Pancreas (tissue), 10 donors: ENCODE measurements at regions not wholly inside any gene's neighbourhood (a gene's known extent, or its start where the extent isn't known, plus 50 kb on each side); places are given as distances from the start of the nearest gene placed in this dataset.
"Not testable (repeated sequence)": the region's sequence is repeated elsewhere in the genome, so short reads cannot be mapped to it uniquely, and the experiment has no call there.

Experiments
- ATAC-seq, 4 donors: fragments of 200-7000 bp; cut with Tn5 transposase; one replicate each; pipeline versions ENCODE4 v1.8.0 to v1.9.1; 2020; ENCODE audit warnings: mild to moderate bottlenecking in 4 of 4, moderate library complexity in 4 of 4
- DNase-seq, 6 donors: peaks; one replicate each; pipeline ENCODE4 v3.0.0-alpha.2; 2020
- FAIRE-seq: peaks from 2 replicates; lab custom pipeline; 2012; peaks lifted over from hg19 to GRCh38; lab: Jason Lieb, UNC
- H3K27ac ChIP-seq, 4 donors: fragments of 200-600 bp; sonication (generic); 1 replicate in 3 of 4; 2 replicates in 1 of 4; pipeline versions ENCODE4 v1.5.0 to v1.8.0; 2020
- H3K27me3 ChIP-seq, 4 donors: fragments of 200-600 bp; one replicate each; pipeline ENCODE4 v1.8.0; 2021
- H3K36me3 ChIP-seq, 3 donors: fragments of 200-600 bp; sonication (generic) in 1 of 3; one replicate each; pipeline versions ENCODE4 v1.5.0 to v1.8.0; 2020 to 2021
- H3K4me1 ChIP-seq, 3 donors: fragments of 200-600 bp; one replicate each; pipeline ENCODE4 v1.8.0; 2021
- H3K4me3 ChIP-seq, 4 donors: fragments of 200-600 bp; sonication (generic) in 2 of 4; one replicate each; pipeline versions ENCODE4 v1.5.0 to v1.8.0; 2020 to 2021
- H3K9me3 ChIP-seq, 4 donors: fragments of 200-600 bp; one replicate each; pipeline ENCODE4 v1.8.0; 2021
- WGBS, 2 donors: extraction: QIAGEN DNeasy Blood & Tissue Kit; methylation state at CpG; one replicate each; pipeline ENCODE4 v1.1.7; 2013; 5-methylcytosine and 5-hydroxymethylcytosine counted together
- intact Hi-C, 3 donors: fragments of 100-400 bp; cut with DNase I; formaldehyde crosslinking; loops; one replicate each; pipeline versions ENCODE4 v1.11.1 to v1.14.2; 2022
- TF ChIP-seq, protein P1 (sequence below), 4 donors: fragments of 200-600 bp; sonication (generic) in 3 of 4; IDR thresholded peaks; one replicate each; pipeline versions ENCODE4 v1.5.0 to v1.8.0; 2021; ENCODE audit warnings: antibody characterized with exemption in 4 of 4
- donor health status: healthy with polysubstance abuse.
- donor health status: DM: no; HTN: no; CAD: no; lungs with moderate emphysema.
- donor health status: DM: no; HTN: no; CAD: no.
- donor health status: control.
- donor health status: control.
- donor health status: Bipolar disorder and iron deficiency.
- donor health status: DM: yes; HTN: yes; CAD: no.
- donor health status: DM: no; HTN: no; CAD: no.
- donor health status: DM: no; HTN: no; CAD: no.
- donor health status: DM: yes; HTN: yes; CAD: no.

DNA sequence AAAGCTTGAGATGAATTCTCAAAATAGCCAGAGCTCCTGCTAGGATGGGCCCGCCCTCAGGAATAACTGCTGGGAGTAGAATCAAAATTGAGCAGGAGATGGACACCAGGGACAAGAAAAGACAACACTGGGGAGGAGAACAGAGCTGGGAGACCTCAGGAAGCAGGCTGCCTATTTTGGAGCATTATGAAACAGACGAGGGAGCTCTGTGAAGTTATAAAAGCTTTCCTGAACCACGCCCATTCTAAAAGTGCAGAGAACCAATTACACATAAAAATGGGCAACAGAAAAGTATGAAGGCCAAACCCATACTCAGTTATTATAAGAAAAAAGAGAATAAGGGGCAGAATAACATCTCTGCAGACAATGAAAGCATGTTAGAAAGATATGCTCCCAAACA, 213.9 kb upstream of the TRPC7 start:
- Histone ChIP-seq H3K27me3 (no peaks in the 10 kb centered on the region), H3K27ac (no peak overlapping the region), H3K4me3 (no peak overlapping the region), H3K9me3 (no peaks in the 10 kb centered on the region), H3K36me3 (no peaks in the 10 kb centered on the region), H3K4me1 (no peaks in the 10 kb centered on the region)
- intact Hi-C loops, result no loop called here
- FAIRE-seq (no peak), DNase-seq (no peak), ATAC-seq (no peak)
- TF ChIP-seq, protein P1, sequence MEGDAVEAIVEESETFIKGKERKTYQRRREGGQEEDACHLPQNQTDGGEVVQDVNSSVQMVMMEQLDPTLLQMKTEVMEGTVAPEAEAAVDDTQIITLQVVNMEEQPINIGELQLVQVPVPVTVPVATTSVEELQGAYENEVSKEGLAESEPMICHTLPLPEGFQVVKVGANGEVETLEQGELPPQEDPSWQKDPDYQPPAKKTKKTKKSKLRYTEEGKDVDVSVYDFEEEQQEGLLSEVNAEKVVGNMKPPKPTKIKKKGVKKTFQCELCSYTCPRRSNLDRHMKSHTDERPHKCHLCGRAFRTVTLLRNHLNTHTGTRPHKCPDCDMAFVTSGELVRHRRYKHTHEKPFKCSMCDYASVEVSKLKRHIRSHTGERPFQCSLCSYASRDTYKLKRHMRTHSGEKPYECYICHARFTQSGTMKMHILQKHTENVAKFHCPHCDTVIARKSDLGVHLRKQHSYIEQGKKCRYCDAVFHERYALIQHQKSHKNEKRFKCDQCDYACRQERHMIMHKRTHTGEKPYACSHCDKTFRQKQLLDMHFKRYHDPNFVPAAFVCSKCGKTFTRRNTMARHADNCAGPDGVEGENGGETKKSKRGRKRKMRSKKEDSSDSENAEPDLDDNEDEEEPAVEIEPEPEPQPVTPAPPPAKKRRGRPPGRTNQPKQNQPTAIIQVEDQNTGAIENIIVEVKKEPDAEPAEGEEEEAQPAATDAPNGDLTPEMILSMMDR (IDR thresholded peaks at IDR 0.05), result no peak
- WGBS, 2 donors, result 67 to 71% methylated on average over 3 of the region's 3 CpGs

DNA sequence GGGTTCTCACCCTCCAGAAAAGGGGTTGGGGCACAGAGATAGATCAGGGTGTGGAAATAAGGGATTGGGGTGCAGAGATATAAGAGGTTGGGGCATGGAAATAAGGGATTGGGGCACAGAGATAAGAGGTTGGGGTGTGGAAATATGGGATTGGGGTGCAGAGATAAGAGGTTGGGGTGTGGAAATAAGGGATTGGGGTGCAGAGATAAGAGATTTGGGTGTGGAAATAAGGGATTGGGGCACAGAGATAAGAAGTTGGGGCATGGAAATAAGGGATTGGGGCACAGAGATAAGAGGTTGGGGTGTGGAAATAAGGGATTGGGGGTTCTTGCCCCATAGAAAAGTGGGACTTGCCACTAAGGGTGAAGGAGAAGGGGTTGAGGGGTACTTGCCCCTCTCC, 204.5 kb upstream of the TRPC7 start:
- H3K36me3 ChIP-seq, ATAC-seq, intact Hi-C loops, H3K27ac ChIP-seq, FAIRE-seq, H3K4me3 ChIP-seq, DNase-seq, H3K27me3 ChIP-seq, H3K9me3 ChIP-seq, H3K4me1 ChIP-seq: not testable (repeated sequence)

DNA sequence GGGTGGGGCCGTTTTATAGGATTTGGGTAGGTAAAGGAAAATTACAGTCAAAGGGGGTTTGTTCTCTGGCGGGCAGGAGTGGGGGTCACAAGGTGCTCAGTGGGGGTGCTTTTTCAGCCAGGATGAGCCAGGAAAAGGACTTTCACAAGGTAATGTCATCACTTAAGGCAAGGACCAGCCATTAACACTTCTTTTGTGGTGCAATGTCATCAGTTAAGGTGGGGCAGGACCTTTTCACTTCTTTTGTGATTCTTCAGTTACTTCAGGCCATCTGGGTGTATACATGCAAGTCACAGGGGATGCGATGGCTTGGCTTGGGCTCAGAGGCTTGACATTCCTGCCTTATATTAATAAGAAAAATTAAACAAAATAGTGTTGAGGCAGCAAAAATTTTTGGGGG, 200.1 kb upstream of the TRPC7 start:
- FAIRE-seq, H3K27ac ChIP-seq, intact Hi-C loops, H3K4me1 ChIP-seq, ATAC-seq, H3K27me3 ChIP-seq, H3K36me3 ChIP-seq, H3K4me3 ChIP-seq, DNase-seq, H3K9me3 ChIP-seq: not testable (repeated sequence)
- WGBS, 2 donors, result 40 to 47% methylated on average over 3 of the region's 3 CpGs

DNA sequence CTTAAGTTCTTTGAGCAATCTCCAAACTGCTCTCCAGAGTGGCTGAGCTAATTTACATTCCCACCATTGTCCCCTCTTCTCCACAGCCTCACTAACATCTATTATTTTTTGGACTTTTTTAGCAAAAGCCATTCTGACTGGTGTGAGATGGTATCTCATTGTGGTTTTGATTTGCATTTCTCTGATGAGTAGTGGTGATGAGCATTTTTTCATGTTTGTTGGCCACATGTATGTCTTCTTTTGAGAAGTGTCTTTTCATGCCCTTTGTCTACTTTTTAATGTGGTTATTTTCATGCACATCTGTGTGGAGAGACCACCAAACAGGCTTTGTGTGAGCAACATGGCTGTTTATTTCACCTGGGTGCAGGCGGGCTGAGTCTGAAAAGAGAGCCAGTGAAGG, 199.7 kb upstream of the TRPC7 start:
- H3K4me1 ChIP-seq, H3K27ac ChIP-seq, H3K27me3 ChIP-seq, DNase-seq, H3K4me3 ChIP-seq, FAIRE-seq, ATAC-seq, H3K36me3 ChIP-seq, H3K9me3 ChIP-seq, intact Hi-C loops: not testable (repeated sequence)
- 71% methylated on average over 1 of the region's 1 CpG for WGBS, 2 donors

DNA sequence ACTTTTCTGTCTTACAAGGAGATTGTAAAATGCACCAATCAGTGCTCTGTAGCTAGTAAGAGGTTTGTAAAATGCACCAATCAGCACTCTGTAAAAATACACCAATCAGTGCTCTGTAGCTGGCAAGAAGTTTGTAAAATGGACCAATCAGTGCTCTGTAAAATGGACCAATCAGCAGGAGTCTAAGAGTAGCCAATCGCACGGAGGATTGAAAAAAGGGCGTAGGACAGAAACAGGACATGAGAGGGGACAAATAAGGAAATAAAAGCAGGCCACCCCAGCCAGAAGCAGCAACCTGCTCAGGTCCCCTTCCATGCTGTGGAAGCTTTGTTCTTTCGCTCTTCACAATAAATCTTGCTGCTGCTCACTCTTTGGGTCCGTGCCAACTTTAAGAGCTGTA, 199.1 kb upstream of the TRPC7 start:
- DNase-seq, H3K4me1 ChIP-seq, H3K9me3 ChIP-seq, H3K27ac ChIP-seq, intact Hi-C loops, H3K4me3 ChIP-seq, H3K36me3 ChIP-seq, H3K27me3 ChIP-seq, FAIRE-seq, ATAC-seq: not testable (repeated sequence)
- WGBS, 2 donors, result 83 to 87% methylated on average over 5 of the region's 5 CpGs

DNA sequence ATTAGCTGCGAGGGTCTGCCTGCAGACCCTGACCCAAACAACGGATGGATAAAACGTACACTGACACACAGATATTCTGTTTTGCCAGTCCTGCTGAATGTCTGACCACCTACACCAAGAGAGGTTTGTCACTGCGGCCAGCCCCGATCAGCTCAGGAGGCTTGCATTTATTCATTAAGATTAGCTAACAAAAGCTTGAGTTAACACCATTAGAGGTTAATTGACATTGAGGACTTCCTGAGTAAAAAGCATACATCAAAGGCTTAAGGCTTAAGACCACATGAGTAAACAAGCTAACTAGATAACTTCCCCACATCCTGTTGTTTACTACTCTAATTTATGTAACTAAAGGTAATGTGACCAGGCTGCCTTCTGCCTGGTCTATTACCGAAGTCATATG, 198.1 kb upstream of the TRPC7 start:
- intact Hi-C loops, result no loop called here
- TF ChIP-seq, protein P1 (IDR thresholded peaks at IDR 0.05), result no peak
- no peak overlapping the region for H3K4me3 ChIP-seq
- DNase-seq (no peak), FAIRE-seq (no peak), ATAC-seq (no peak)
- H3K27ac ChIP-seq, result no peak overlapping the region
- H3K36me3 ChIP-seq, result no peaks in the 10 kb centered on the region
- H3K27me3 ChIP-seq, result no peaks in the 10 kb centered on the region
- H3K9me3 ChIP-seq, result no peaks in the 10 kb centered on the region
- H3K4me1 ChIP-seq, result no peaks in the 10 kb centered on the region
- 54% methylated on average over 6 of the region's 6 CpGs for WGBS, 2 donors

DNA sequence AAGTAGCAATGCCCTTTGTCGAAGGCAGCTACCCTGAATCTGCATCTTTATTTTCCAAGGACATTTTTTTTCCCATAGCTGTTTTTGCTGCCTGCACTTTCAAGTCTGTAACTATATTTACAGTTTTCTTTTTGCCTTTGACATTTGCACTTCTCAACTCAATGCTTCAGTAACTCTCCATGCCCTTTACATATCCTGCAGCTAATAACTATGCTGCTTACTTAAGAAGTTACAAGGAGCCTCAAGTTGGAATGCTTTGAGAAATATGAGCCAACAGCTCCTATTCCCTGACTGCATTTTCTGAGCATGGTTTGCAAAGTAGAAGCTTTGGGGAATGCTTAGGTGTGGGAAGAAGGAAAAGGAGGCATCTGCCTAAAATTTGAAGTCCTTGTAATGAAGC, 194.8 kb upstream of the TRPC7 start:
- no peaks in the 10 kb centered on the region for H3K27me3 ChIP-seq

More for the DNA sequence above, 194.8 kb upstream of the TRPC7 start:
- Histone ChIP-seq H3K36me3 (no peaks in the 10 kb centered on the region), H3K4me1 (no peaks in the 10 kb centered on the region), H3K27ac (no peak overlapping the region), H3K9me3 (no peaks in the 10 kb centered on the region), H3K4me3 (no peak overlapping the region)
- intact Hi-C loops, result no loop called here
- TF ChIP-seq, protein P1 (IDR thresholded peaks at IDR 0.05), result no peak
- WGBS, 2 donors, result 65 to 66% methylated on average over 1 of the region's 1 CpG
- FAIRE-seq (no peak), ATAC-seq (no peak), DNase-seq (no peak)
